ENCODE measurements at regions not wholly inside any gene's neighbourhood (a gene's known extent, or its start where the extent isn't known, plus 50 kb on each side); places are given as distances from the start of the nearest gene placed in this dataset.
A peak's percentile ranks its signal among the peaks of the same experiment; 100 is the strongest.

- no TSS peak for BruUV-seq (replicated peaks)
- WGBS (ENCODE audit: insufficient coverage, low coverage, missing lambda C conversion rate) = 0% methylated on average over 2 of the region's 2 CpGs
- no peak overlapping the region for H3K27ac ChIP-seq (ENCODE audit: extremely low read depth, low read depth, low read length)
- in situ Hi-C loops (cut with MboI) (no loop called here), intact Hi-C loops (cut with micrococcal nuclease) (no loop called here)
- H3K4me3 ChIP-seq = no peak overlapping the region
- TF ChIP-seq E2F3 (CRISPR knock-in tag; IDR thresholded peaks at IDR 0.05) = no peak
- TF ChIP-seq, protein P1, sequence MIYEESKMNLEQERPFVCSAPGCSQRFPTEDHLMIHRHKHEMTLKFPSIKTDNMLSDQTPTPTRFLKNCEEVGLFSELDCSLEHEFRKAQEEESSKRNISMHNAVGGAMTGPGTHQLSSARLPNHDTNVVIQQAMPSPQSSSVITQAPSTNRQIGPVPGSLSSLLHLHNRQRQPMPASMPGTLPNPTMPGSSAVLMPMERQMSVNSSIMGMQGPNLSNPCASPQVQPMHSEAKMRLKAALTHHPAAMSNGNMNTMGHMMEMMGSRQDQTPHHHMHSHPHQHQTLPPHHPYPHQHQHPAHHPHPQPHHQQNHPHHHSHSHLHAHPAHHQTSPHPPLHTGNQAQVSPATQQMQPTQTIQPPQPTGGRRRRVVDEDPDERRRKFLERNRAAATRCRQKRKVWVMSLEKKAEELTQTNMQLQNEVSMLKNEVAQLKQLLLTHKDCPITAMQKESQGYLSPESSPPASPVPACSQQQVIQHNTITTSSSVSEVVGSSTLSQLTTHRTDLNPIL (CRISPR knock-in tag; IDR thresholded peaks at IDR 0.05) = no peak
- 0 out of 2 replicates have a peak, but pooled peaks have one; percentile 45 for TF ChIP-seq TRIM28 (IDR thresholded peaks at IDR 0.05)
- TF ChIP-seq PREB (CRISPR knock-in tag; IDR thresholded peaks at IDR 0.05) = no peak
- TF ChIP-seq KAT7 (CRISPR knock-in tag; IDR thresholded peaks at IDR 0.05; ENCODE audit: borderline replicate concordance) = no peak
- ChIA-PET POLR2A (no interaction called here), CTCF (ENCODE audit: low intra/inter-chr PET ratio) (no interaction called here)
- ATAC-seq (no peak), DNase-seq (ENCODE audit: extremely low read depth in 1 of 4, low spot score in 3 of 4) (no peak), FAIRE-seq (no peak)
- no peaks in the 10 kb centered on the region for H4K20me1 ChIP-seq (replicated peaks; ENCODE audit: control insufficient read depth, insufficient read depth, low read length)
- no peaks in the 10 kb centered on the region for H3K9me1 ChIP-seq (ENCODE audit: control insufficient read depth, insufficient read depth, low read length)
- H3K9me3 ChIP-seq (replicated peaks; ENCODE audit: control insufficient read depth, insufficient read depth, low read depth, low read length) = no peaks in the 10 kb centered on the region
- no peak overlapping the region for H3K4me2 ChIP-seq (ENCODE audit: insufficient read depth, low read length)
- no peak overlapping the region for H3K9ac ChIP-seq (ENCODE audit: insufficient read depth in 1 of 2, low read depth in 2 of 2, low read length in 2 of 2)
- H3K27me3 ChIP-seq (ENCODE audit: control insufficient read depth in 2 of 2, insufficient read depth in 2 of 2, low read length in 2 of 2) = no peaks in the 10 kb centered on the region
- H3K79me2 ChIP-seq (ENCODE audit: control insufficient read depth, insufficient read depth, low read length) = no peaks in the 10 kb centered on the region
- no peaks in the 10 kb centered on the region for H3K4me1 ChIP-seq (replicated peaks in 1 of 2; ENCODE audit: control insufficient read depth in 2 of 2, insufficient read depth in 2 of 2, low read length in 2 of 2)
- no peaks in the 10 kb centered on the region for H3K36me3 ChIP-seq (ENCODE audit: control insufficient read depth, insufficient read depth, low read length)
- no peak overlapping the region for H2AFZ ChIP-seq (ENCODE audit: low read depth, low read length)
Observed at GRCh38 chrX:54659547-54659946, 129.5 kb downstream of the GNL3L start.

Data from K562 (cell line).